Lower leg skin (tissue), 3 donors: ENCODE measurements at regions not wholly inside any gene's neighbourhood (a gene's known extent, or its start where the extent isn't known, plus 50 kb on each side); places are given as distances from the start of the nearest gene placed in this dataset.

Experiments
- CTCF ChIP-seq, 3 donors: fragments of 450-650 bp; IDR thresholded peaks; one replicate each; pipeline ENCODE4 v1.5.1; 2016; ENCODE audit warnings: antibody characterized with exemption in 3 of 3, mild to moderate bottlenecking in 3 of 3, moderate library complexity in 2 of 3
- POLR2A ChIP-seq, 2 donors: fragments of 450-650 bp; IDR thresholded peaks; one replicate each; pipeline ENCODE4 v1.6.1; 2016 to 2017; ENCODE audit warnings: antibody characterized with exemption in 2 of 2, mild to moderate bottlenecking in 1 of 2, moderate library complexity in 1 of 2

GRCh38 chr1:221334062-221334461, 407.8 kb downstream of the DUSP10 start:
- TF ChIP-seq POLR2A (IDR thresholded peaks at IDR 0.05) (no peak), CTCF (IDR thresholded peaks at IDR 0.05) (no peak)
